IMR-90 (cell line): ENCODE measurements at regions not wholly inside any gene's neighbourhood (a gene's known extent, or its start where the extent isn't known, plus 50 kb on each side); places are given as distances from the start of the nearest gene placed in this dataset.

Experiments
- ATAC-seq: fragments of 200-7000 bp; cut with Tn5 transposase; 2 replicates; pipeline ENCODE4 v1.9.1; 2020; ENCODE audit warnings: low read depth, mild to moderate bottlenecking, moderate library complexity
- BruUV-seq: library from RNA; stranded (reverse); fragments of 400-500 nt; replicated peaks from 2 replicates; lab custom pipeline; 2021; lab: Mats Ljungman, UMichigan
- CTCF ChIA-PET: fragments of 300-600 bp; formaldehyde crosslinking; extraction: SDS; loops from one replicate; lab custom pipeline; 2021; ENCODE audit warnings: antibody characterized with exemption; lab: Yijun Ruan, JAX
- POLR2A ChIA-PET: fragments of 300-600 bp; sonication (Branson Sonifier 250); formaldehyde crosslinking; loops from one replicate; lab custom pipeline; 2022; ENCODE audit warnings: antibody characterized with exemption; ENCODE audit not compliant: unreplicated experiment; lab: Charles Lee
- DNase-seq: peaks from one replicate; pipeline ENCODE4 v3.0.0; 2013
- H2AFZ ChIP-seq: replicated peaks from 2 replicates; pipeline ENCODE3; 2013; ENCODE audit warnings: low read length, mild to moderate bottlenecking; ENCODE audit not compliant: poor library complexity
- H2AK5ac ChIP-seq: 2 replicates; pipeline ENCODE4 v1.6.1; 2013; ENCODE audit warnings: low read depth, low read length, inconsistent platforms
- H2AK9ac ChIP-seq: replicated peaks from 2 replicates; pipeline ENCODE3; 2013; ENCODE audit warnings: mild to moderate bottlenecking, low read depth, low read length, moderate library complexity; ENCODE audit not compliant: poor library complexity
- H2BK120ac ChIP-seq: 2 replicates; pipeline ENCODE4 v1.6.1; 2013; ENCODE audit warnings: low read depth, low read length, inconsistent platforms
- H2BK15ac ChIP-seq: 3 replicates; pipeline ENCODE4 v1.6.1; 2013; ENCODE audit warnings: low read depth, low read length, inconsistent platforms
- H2BK20ac ChIP-seq: 2 replicates; pipeline ENCODE4 v1.6.1; 2013; ENCODE audit warnings: low read depth, mild to moderate bottlenecking, inconsistent platforms, low read length, moderate library complexity
- H2BK5ac ChIP-seq: 2 replicates; pipeline ENCODE4 v1.6.1; 2013; ENCODE audit warnings: mild to moderate bottlenecking, low read depth, low read length, inconsistent platforms; ENCODE audit not compliant: poor library complexity, severe bottlenecking
- H3K14ac ChIP-seq: replicated peaks from 2 replicates; pipeline ENCODE4 v1.6.1; 2013; ENCODE audit warnings: low read depth, low read length, inconsistent platforms
- H3K18ac ChIP-seq: 2 replicates; pipeline ENCODE4 v1.6.1; 2013; ENCODE audit warnings: low read depth, low read length, control low read depth
- H3K23ac ChIP-seq: 2 replicates; pipeline ENCODE4 v1.6.1; 2013; ENCODE audit warnings: low read depth, low read length, inconsistent platforms
- H3K27ac ChIP-seq: 2 replicates; pipeline ENCODE4 v1.5.1; 2013; ENCODE audit warnings: mild to moderate bottlenecking, control low read depth, low read length; ENCODE audit not compliant: insufficient read depth
- H3K27me3 ChIP-seq: 2 replicates; pipeline ENCODE4 v1.6.1; 2013; ENCODE audit warnings: low read length; ENCODE audit not compliant: control insufficient read depth, insufficient read depth
- H3K36me3 ChIP-seq: 2 replicates; pipeline ENCODE4 v1.6.1; 2013; ENCODE audit warnings: low read length, mixed read lengths; ENCODE audit not compliant: control insufficient read depth, insufficient read depth
- H3K4ac ChIP-seq: 2 replicates; pipeline ENCODE4 v1.6.1; 2013; ENCODE audit warnings: low read depth, low read length, inconsistent platforms
- H3K4me1 ChIP-seq: 2 replicates; pipeline ENCODE4 v1.6.1; 2013; ENCODE audit warnings: low read length, mixed read lengths; ENCODE audit not compliant: control insufficient read depth, insufficient read depth
- H3K4me2 ChIP-seq: 2 replicates; pipeline ENCODE4 v1.6.1; 2013; ENCODE audit warnings: low read depth, mild to moderate bottlenecking, control low read depth, low read length, moderate library complexity
- H3K4me3 ChIP-seq: 2 replicates; pipeline ENCODE4 v1.5.1; 2013; ENCODE audit warnings: low read depth, mild to moderate bottlenecking, control low read depth, low read length, moderate library complexity; ENCODE audit not compliant: insufficient read depth
- H3K56ac ChIP-seq: 2 replicates; pipeline ENCODE4 v1.6.1; 2013; ENCODE audit warnings: low read length, inconsistent platforms; ENCODE audit not compliant: insufficient read depth; ENCODE audit errors: extremely low read depth
- H3K79me1 ChIP-seq, 2 experiments: 2 replicates each; pipeline ENCODE4 v1.6.1; 2013; ENCODE audit warnings: low read length in 2 of 2, inconsistent platforms in 1 of 2, low read depth in 1 of 2
- H3K9ac ChIP-seq: 2 replicates; pipeline ENCODE4 v1.6.1; 2013; ENCODE audit warnings: low read depth, low read length, control low read depth
- H3K9me1 ChIP-seq: 2 replicates; pipeline ENCODE4 v1.6.1; 2013; ENCODE audit warnings: low read length, inconsistent platforms; ENCODE audit not compliant: insufficient read depth
- H3K9me3 ChIP-seq: 2 replicates; pipeline ENCODE4 v1.6.1; 2013; ENCODE audit warnings: low read length; ENCODE audit not compliant: control insufficient read depth, insufficient read depth
- H4K20me1 ChIP-seq: 2 replicates; pipeline ENCODE4 v1.6.1; 2013; ENCODE audit warnings: low read length, inconsistent platforms; ENCODE audit not compliant: insufficient read depth
- H4K5ac ChIP-seq: 2 replicates; pipeline ENCODE4 v1.6.1; 2013; ENCODE audit warnings: mild to moderate bottlenecking, low read depth, low read length, control low read depth
- H4K8ac ChIP-seq, 2 experiments: 2 replicates each; pipeline ENCODE4 v1.6.1; 2013; ENCODE audit warnings: low read depth in 2 of 2, low read length in 2 of 2, control low read depth in 1 of 2, inconsistent platforms in 1 of 2
- H4K91ac ChIP-seq: 2 replicates; pipeline ENCODE4 v1.6.1; 2013; ENCODE audit warnings: low read depth, low read length, inconsistent platforms; ENCODE audit not compliant: insufficient read depth
- CEBPB ChIP-seq: IDR thresholded peaks from 2 replicates; pipeline ENCODE4 v1.6.1; 2012; ENCODE audit warnings: low read depth, low read length, improper control_type of control experiment
- POLR2A ChIP-seq: IDR thresholded peaks from 2 replicates; pipeline ENCODE4 v1.6.1; 2012; ENCODE audit warnings: mild to moderate bottlenecking, low read depth, low read length
- WGBS, 2 experiments: methylation state at CpG; one replicate each; pipeline versions ENCODE4 v1.1.5 to v1.1.7; 2013; ENCODE audit warnings: missing lambda C conversion rate in 2 of 2; ENCODE audit not compliant: insufficient read length in 1 of 2; ENCODE audit errors: extremely low coverage in 2 of 2; 5-methylcytosine and 5-hydroxymethylcytosine counted together
- dilution Hi-C: fragments of 300-500 bp; cut with HindIII; formaldehyde crosslinking; loops from one replicate; pipeline ENCODE4 v1.14.3; 2018; ENCODE audit warnings: low sequenced_read_pairs; ENCODE audit not compliant: unreplicated experiment
- in situ Hi-C: fragments of 300-500 bp; cut with MboI; formaldehyde crosslinking; loops from 3 replicates; pipeline ENCODE4 v1.14.3; 2019; ENCODE audit warnings: low sequenced_read_pairs, inconsistent platforms, mixed read lengths
- intact Hi-C: fragments of 100-400 bp; cut with micrococcal nuclease; formaldehyde crosslinking; loops from 2 replicates; pipeline ENCODE4 v1.10.0; 2022

- dilution Hi-C loops: no loop called here
- H4K8ac ChIP-seq: peak overlapping the region in 1 of 2 experiments; percentile 54; a peak in 1 of 4 replicates
- no peaks in the 10 kb centered on the region for H3K9me1 ChIP-seq
- H2BK120ac ChIP-seq: peak overlapping the region; percentile 67; the same call in 1 of the 2 replicates
- H3K4ac ChIP-seq: no peak overlapping the region; the same call in 1 of the 2 replicates
- H3K79me1 ChIP-seq: no peaks in the 10 kb centered on the region
- H3K27me3 ChIP-seq: no peaks in the 10 kb centered on the region
- H3K36me3 ChIP-seq: no peaks in the 10 kb centered on the region
- no peak overlapping the region; the same call in 1 of the 2 replicates for H3K4me2 ChIP-seq
- H3K9ac ChIP-seq: no peak overlapping the region
- TF ChIP-seq POLR2A (no peak), CEBPB (peak; percentile 72; the same call in 1 of the 2 replicates)
- peak overlapping the region; percentile 65; the same call in 1 of the 2 replicates for H3K18ac ChIP-seq
- 0 out of 2 replicates have a peak, but pooled peaks have one; percentile 4 for ATAC-seq
- ChIA-PET POLR2A (interaction anchor here (0.6 kb wide), 1 partner anchor 1296 kb away, joined by 3 read pairs; no protein-coding TSS in a partner anchor), CTCF (no interaction called here)
- in situ Hi-C loops: no loop called here
- no peak overlapping the region for H2AK9ac ChIP-seq
- H3K14ac ChIP-seq: no peak overlapping the region
- peaks cover 7% of the 10 kb centered on the region; the same call in 1 of the 2 replicates for H3K4me1 ChIP-seq
- H3K4me3 ChIP-seq: no peak overlapping the region
- no peaks in the 10 kb centered on the region for H4K20me1 ChIP-seq
- no peak overlapping the region; the same call in 2 of the 3 replicates for H2BK15ac ChIP-seq
- no peaks in the 10 kb centered on the region for H3K9me3 ChIP-seq
- WGBS, 2 experiments: no CpG with 5 or more reads among the region's 2 CpGs
- H4K5ac ChIP-seq: peak overlapping the region; percentile 75; the same call in 1 of the 2 replicates
- no peak overlapping the region for H2AK5ac ChIP-seq
- H2BK20ac ChIP-seq: peak overlapping the region; percentile 71; the same call in 1 of the 2 replicates
- H3K23ac ChIP-seq: no peak overlapping the region
- no peak overlapping the region for H2AFZ ChIP-seq
- H2BK5ac ChIP-seq: peak overlapping the region; percentile 49
- H3K56ac ChIP-seq: no peak overlapping the region
- peak; percentile 44 for DNase-seq
- no peak overlapping the region for H3K27ac ChIP-seq
- BruUV-seq: no TSS peak
- no peak overlapping the region for H4K91ac ChIP-seq
- intact Hi-C loops: no loop called here
Measured at GRCh38 chr4:149168645-149169044, 647.0 kb downstream of the IQCM start.
